Esophagus muscularis mucosa (tissue), 4 donors: ENCODE measurements at regions not wholly inside any gene's neighbourhood (a gene's known extent, or its start where the extent isn't known, plus 50 kb on each side); places are given as distances from the start of the nearest gene placed in this dataset.

Experiments used
- DNase-seq: peaks from one replicate; pipeline ENCODE4 v3.0.0-alpha.2; 2017; ENCODE audit errors: extremely low spot score
- H3K27ac ChIP-seq, 4 donors: fragments of 200-600 bp; sonication (generic); replicated peaks in 1 of 4; 1 replicate in 3 of 4; 2 replicates in 1 of 4; pipeline ENCODE4 v1.5.1; 2016 to 2019; ENCODE audit warnings: mild to moderate bottlenecking in 1 of 4
- H3K27me3 ChIP-seq, 4 donors: fragments of 200-600 bp; sonication (generic); one replicate each; pipeline versions ENCODE4 v1.5.1 to v1.6.0; 2016 to 2019
- H3K36me3 ChIP-seq, 4 donors: fragments of 200-600 bp; sonication (generic); one replicate each; pipeline ENCODE4 v1.5.1; 2016 to 2019
- H3K4me1 ChIP-seq, 4 donors: fragments of 200-600 bp; sonication (generic); one replicate each; pipeline ENCODE4 v1.5.1; 2016 to 2019
- H3K4me3 ChIP-seq, 4 donors: fragments of 200-600 bp; sonication (generic); 1 replicate in 2 of 4; 2 replicates in 2 of 4; pipeline ENCODE4 v1.5.1; 2016 to 2019; ENCODE audit warnings: mild to moderate bottlenecking in 4 of 4, moderate library complexity in 1 of 4
- H3K9me3 ChIP-seq, 4 donors: fragments of 200-600 bp; sonication (generic); 1 replicate in 3 of 4; 2 replicates in 1 of 4; pipeline ENCODE4 v1.5.1; 2016 to 2019
- CTCF ChIP-seq, 3 experiments: fragments of 200-600 bp in 2 of 3; fragments of 450-650 bp in 1 of 3; sonication (generic) in 2 of 3; IDR thresholded peaks; one replicate each; pipeline ENCODE4 v1.5.1; 2017 to 2019; ENCODE audit warnings: antibody characterized with exemption in 3 of 3, mild to moderate bottlenecking in 2 of 3, moderate library complexity in 1 of 3
- EP300 ChIP-seq: sonication (generic); formaldehyde crosslinking; IDR thresholded peaks from one replicate; pipeline ENCODE4 v1.6.1; 2017; ENCODE audit warnings: antibody characterized with exemption
- POLR2A ChIP-seq: fragments of 450-650 bp; IDR thresholded peaks from one replicate; pipeline ENCODE4 v1.6.1; 2017; ENCODE audit warnings: antibody characterized with exemption, moderate library complexity, mild to moderate bottlenecking, low read depth
- POLR2AphosphoS5 ChIP-seq, 2 donors: sonication (generic); formaldehyde crosslinking; IDR thresholded peaks; one replicate each; pipeline ENCODE4 v1.6.1; 2017; ENCODE audit warnings: antibody characterized with exemption in 2 of 2
- WGBS: methylation state at CpG from one replicate; pipeline ENCODE4 v1.1.5; 2018; 5-methylcytosine and 5-hydroxymethylcytosine counted together
- intact Hi-C: fragments of 100-400 bp; cut with DNase I; formaldehyde crosslinking; loops from one replicate; pipeline ENCODE4 v1.15.1; 2023

GRCh38 chr3:26082911-26083310 lies 293.0 kb downstream of the OXSM start:
- TF ChIP-seq EP300 (no peak), CTCF (IDR thresholded peaks at IDR 0.05) (no peak), POLR2AphosphoS5 (IDR thresholded peaks at IDR 0.05) (no peak), POLR2A (no peak)
- intact Hi-C loops, result no loop called here
- no peak for DNase-seq
- no peak overlapping the region for H3K27ac ChIP-seq
- peaks cover 0 to 9% (median 7%) of the 10 kb centered on the region in 4 donors for H3K9me3 ChIP-seq
- H3K4me1 ChIP-seq, result peaks cover 0 to 21% (median 20%) of the 10 kb centered on the region in 4 donors
- H3K36me3 ChIP-seq, result no peaks in the 10 kb centered on the region
- 89% methylated on average over 3 of the region's 3 CpGs for WGBS
- H3K4me3 ChIP-seq, result no peak overlapping the region
- H3K27me3 ChIP-seq, result no peaks in the 10 kb centered on the region

GRCh38 chr3:26084629-26085028 lies 294.7 kb downstream of the OXSM start:
- no peak for DNase-seq
- Histone ChIP-seq H3K27ac (peak overlapping the region; percentile 7 to 63 (median 34)), H3K4me3 (no peak overlapping the region), H3K9me3 (peaks cover 0 to 9% (median 7%) of the 10 kb centered on the region in 4 donors), H3K36me3 (no peaks in the 10 kb centered on the region), H3K4me1 (peaks cover 0 to 21% (median 20%) of the 10 kb centered on the region in 4 donors), H3K27me3 (no peaks in the 10 kb centered on the region)
- 30% methylated on average over 2 of the region's 2 CpGs for WGBS
- intact Hi-C loops, result no loop called here
- TF ChIP-seq POLR2A (no peak), POLR2AphosphoS5 (IDR thresholded peaks at IDR 0.05) (peak in 1 of 2 donors; percentile 28)

- TF ChIP-seq POLR2A (no peak), POLR2AphosphoS5 (IDR thresholded peaks at IDR 0.05) (no peak), CTCF (IDR thresholded peaks at IDR 0.05) (no peak), EP300 (no peak)
- WGBS, result 82% methylated on average over 3 of the region's 3 CpGs
- Histone ChIP-seq H3K4me3 (no peak overlapping the region), H3K36me3 (no peaks in the 10 kb centered on the region), H3K27me3 (no peaks in the 10 kb centered on the region), H3K4me1 (peaks cover 11 to 37% (median 34%) of the 10 kb centered on the region in 4 donors), H3K27ac (no peak overlapping the region), H3K9me3 (peaks cover 0 to 9% (median 7%) of the 10 kb centered on the region in 4 donors)
- DNase-seq, result no peak
- intact Hi-C loops, result no loop called here
Observed at GRCh38 chr3:26087751-26088150, 297.9 kb downstream of the OXSM start.

GRCh38 chr3:26089249-26089648 lies 299.4 kb downstream of the OXSM start:
- Histone ChIP-seq H3K4me3 (no peak overlapping the region), H3K27me3 (no peaks in the 10 kb centered on the region), H3K27ac (no peak overlapping the region), H3K9me3 (peaks cover 0 to 9% (median 7%) of the 10 kb centered on the region in 4 donors), H3K36me3 (no peaks in the 10 kb centered on the region), H3K4me1 (peaks cover 11 to 29% (median 24%) of the 10 kb centered on the region in 4 donors)
- DNase-seq, result no peak
- WGBS, result 73% methylated on average over 1 of the region's 1 CpG
- TF ChIP-seq POLR2AphosphoS5 (IDR thresholded peaks at IDR 0.05), result no peak
- TF ChIP-seq CTCF (IDR thresholded peaks at IDR 0.05), result no peak
- TF ChIP-seq POLR2A, result no peak
- intact Hi-C loops, result no loop called here

- no peaks in the 10 kb centered on the region for H3K27me3 ChIP-seq
- 76% methylated on average over 2 of the region's 2 CpGs for WGBS
- no peak overlapping the region for H3K4me3 ChIP-seq
- no peak for DNase-seq
- H3K4me1 ChIP-seq, result peaks cover 11 to 16% (median 14%) of the 10 kb centered on the region in 4 donors
- H3K9me3 ChIP-seq, result peaks cover 0 to 9% (median 7%) of the 10 kb centered on the region in 4 donors
- H3K36me3 ChIP-seq, result no peaks in the 10 kb centered on the region
- peak overlapping the region in 1 of 4 donors; percentile 57 for H3K27ac ChIP-seq
- TF ChIP-seq CTCF (IDR thresholded peaks at IDR 0.05), result no peak
- TF ChIP-seq POLR2AphosphoS5 (IDR thresholded peaks at IDR 0.05), result no peak
- TF ChIP-seq POLR2A, result no peak
- no peak for TF ChIP-seq EP300
- intact Hi-C loops, result no loop called here
Observed at GRCh38 chr3:26090589-26090988, 300.7 kb downstream of the OXSM start.
